HG03342 (cell line): ENCODE measurements at regions not wholly inside any gene's neighbourhood (a gene's known extent, or its start where the extent isn't known, plus 50 kb on each side); places are given as distances from the start of the nearest gene placed in this dataset.
"Not testable (repeated sequence)": the region's sequence is repeated elsewhere in the genome, so short reads cannot be mapped to it uniquely, and the experiment has no call there.

Experiments used
- ATAC-seq: cut with Tn5 transposase; IDR thresholded peaks from one replicate; pipeline ENCODE4 v1.9.1; 2021; ENCODE audit warnings: mild to moderate bottlenecking, moderate library complexity; ENCODE audit not compliant: unreplicated experiment

DNA sequence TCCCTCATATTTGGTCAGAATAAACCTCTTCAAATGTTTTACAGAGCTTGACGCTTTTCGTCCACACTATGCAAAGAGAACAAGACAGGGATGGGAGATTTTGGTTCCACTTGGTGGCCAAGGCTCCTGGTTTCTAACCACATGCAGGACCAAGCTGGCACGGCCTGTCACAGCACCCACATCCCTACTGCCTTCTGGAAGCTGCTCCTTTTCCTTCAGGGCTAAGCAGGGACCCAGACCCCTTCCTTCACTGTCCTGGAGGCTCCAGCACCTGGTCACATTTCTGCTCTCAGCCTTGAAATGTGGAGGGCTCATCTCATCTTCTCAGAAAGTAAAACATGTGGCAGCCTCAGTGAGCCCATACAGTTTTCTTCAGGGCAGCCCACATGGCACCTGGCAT lies 50.4 kb upstream of the ARHGEF7 start:
- no peak for ATAC-seq

- no peak for ATAC-seq
These were observed 52.1 kb upstream of the ARHGEF7 start for GRCh38 chr13:111062966-111063365.

- ATAC-seq, result no peak
These were observed 52.8 kb upstream of the ARHGEF7 start for GRCh38 chr13:111062305-111062704.

- no peak for ATAC-seq
These were observed 53.6 kb upstream of the ARHGEF7 start for GRCh38 chr13:111061358-111062045.

GRCh38 chr13:111060237-111060919 lies 54.7 kb upstream of the ARHGEF7 start:
- ATAC-seq, result no peak

DNA sequence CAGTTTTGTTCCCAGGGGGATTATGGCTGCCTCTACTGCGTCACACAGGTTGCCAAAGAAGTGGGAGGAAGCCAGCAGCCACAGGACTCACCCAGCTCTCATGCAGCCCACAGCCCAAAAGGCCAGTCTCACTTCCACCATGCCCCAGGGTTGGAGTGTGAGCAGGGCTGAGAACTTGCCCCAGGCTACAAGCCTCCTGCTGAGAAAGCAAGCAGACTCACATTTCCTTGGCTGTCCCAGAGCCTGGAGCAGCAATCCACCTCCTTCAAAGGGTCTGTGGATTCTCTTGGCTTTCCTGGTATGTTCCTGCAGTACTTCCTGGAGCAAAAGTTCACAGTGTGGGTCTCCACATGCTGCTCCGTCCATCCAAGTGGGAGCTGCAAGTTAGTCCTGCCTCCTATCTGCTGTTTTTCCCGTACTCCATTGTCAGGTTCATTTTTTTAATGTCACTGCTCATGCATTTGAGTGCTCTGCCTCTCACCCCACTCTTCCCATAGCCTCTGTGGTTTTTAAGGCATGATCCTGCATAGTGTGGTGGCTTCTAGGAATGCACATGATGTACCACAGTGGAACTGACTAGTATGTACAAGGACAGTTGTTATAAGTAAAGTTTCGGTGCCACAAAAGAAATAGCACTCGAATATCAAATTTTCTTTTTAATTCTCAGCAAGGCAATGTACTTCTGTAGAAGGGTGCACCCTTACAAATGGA lies 56.2 kb upstream of the ARHGEF7 start:
- ATAC-seq, result no peak

GRCh38 chr13:111058339-111058738 lies 56.8 kb upstream of the ARHGEF7 start:
- ATAC-seq, result not testable (repeated sequence)

GRCh38 chr13:111051726-111052232 lies 63.3 kb upstream of the ARHGEF7 start:
- not testable (repeated sequence) for ATAC-seq

- ATAC-seq, result no peak
These were observed 63.9 kb upstream of the ARHGEF7 start for GRCh38 chr13:111051041-111051725.

- ATAC-seq, result no peak
These were observed 64.6 kb upstream of the ARHGEF7 start for GRCh38 chr13:111050539-111050879.

DNA sequence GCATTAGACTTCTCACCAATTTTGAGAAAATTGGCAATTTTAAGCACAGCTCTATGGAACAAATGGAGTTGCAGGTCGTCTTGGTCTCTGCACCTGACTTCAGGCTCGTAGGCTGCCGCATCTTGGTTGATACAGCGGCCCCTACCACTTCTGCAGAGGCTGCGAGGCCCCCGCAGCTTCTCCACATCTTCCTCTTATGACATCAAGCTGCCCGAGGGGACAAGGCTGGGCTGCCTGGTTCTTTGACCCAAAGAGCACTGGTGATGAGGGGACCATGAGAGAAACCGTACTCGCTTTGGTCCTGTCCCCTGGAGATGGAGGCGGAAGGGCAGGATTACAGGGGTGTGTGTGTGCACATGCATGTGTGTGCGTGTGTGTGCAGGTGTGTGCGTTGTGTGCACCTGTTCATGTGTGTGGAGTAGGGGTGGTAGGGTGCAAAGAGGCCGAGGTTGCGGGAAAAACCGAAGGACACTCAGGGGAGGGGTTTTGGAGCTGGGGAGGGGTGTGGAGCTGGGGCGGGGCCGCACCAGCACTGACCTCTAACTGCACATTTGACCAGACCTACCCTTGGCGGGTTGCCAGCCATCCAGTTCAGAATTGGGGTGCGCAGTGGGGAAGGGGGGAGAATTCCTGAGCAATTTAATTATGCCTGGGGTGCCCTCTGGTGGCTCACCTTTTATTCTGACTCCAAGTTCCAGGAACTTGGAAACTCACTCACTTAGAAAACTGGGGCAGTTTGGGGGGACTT lies 65.1 kb upstream of the ARHGEF7 start:
- no peak for ATAC-seq

DNA sequence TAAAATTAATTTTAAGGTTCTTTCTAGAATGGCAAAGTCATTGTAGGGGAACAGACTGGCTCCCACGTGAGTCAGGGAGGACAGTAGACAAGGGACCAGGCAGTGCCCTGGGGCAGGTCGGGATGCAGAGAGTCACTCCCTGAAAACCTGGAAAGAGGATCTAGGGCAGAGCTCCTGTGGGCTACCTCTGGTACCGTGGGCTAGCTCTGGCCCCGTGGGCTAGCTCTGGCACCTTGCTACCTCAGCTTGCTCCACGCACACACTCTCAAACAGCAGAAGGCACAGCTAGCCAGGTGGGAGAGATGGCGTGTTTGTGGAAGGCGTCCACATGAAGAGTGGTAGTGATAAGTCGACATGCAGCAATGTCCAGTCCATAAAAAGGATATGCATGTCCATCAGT lies 66.7 kb upstream of the ARHGEF7 start:
- no peak for ATAC-seq

- no peak for ATAC-seq
These were observed 67.8 kb upstream of the ARHGEF7 start for GRCh38 chr13:111047326-111047725.

GRCh38 chr13:111046590-111047141 lies 68.4 kb upstream of the ARHGEF7 start:
- peak; percentile 76 for ATAC-seq

GRCh38 chr13:111045170-111045569 lies 69.9 kb upstream of the ARHGEF7 start:
- no peak for ATAC-seq

GRCh38 chr13:111044087-111044830 lies 70.9 kb upstream of the ARHGEF7 start:
- ATAC-seq, result no peak

- peak; percentile 66 for ATAC-seq
These were observed 71.5 kb upstream of the ARHGEF7 start for GRCh38 chr13:111043575-111043982.

- no peak for ATAC-seq
These were observed 72.4 kb upstream of the ARHGEF7 start for GRCh38 chr13:111042661-111043226.

GRCh38 chr13:111040830-111041229 lies 74.3 kb upstream of the ARHGEF7 start:
- no peak for ATAC-seq
